NCI-H1092 treated with DMSO at 0.1 percent for 48 hours (cell line): ENCODE measurements at regions not wholly inside any gene's neighbourhood (a gene's known extent, or its start where the extent isn't known, plus 50 kb on each side); places are given as distances from the start of the nearest gene placed in this dataset.

Experiments used
- DNase-seq: peaks from one replicate; lab custom pipeline; 2025; lab: John Stamatoyannopoulos, UW

DNA sequence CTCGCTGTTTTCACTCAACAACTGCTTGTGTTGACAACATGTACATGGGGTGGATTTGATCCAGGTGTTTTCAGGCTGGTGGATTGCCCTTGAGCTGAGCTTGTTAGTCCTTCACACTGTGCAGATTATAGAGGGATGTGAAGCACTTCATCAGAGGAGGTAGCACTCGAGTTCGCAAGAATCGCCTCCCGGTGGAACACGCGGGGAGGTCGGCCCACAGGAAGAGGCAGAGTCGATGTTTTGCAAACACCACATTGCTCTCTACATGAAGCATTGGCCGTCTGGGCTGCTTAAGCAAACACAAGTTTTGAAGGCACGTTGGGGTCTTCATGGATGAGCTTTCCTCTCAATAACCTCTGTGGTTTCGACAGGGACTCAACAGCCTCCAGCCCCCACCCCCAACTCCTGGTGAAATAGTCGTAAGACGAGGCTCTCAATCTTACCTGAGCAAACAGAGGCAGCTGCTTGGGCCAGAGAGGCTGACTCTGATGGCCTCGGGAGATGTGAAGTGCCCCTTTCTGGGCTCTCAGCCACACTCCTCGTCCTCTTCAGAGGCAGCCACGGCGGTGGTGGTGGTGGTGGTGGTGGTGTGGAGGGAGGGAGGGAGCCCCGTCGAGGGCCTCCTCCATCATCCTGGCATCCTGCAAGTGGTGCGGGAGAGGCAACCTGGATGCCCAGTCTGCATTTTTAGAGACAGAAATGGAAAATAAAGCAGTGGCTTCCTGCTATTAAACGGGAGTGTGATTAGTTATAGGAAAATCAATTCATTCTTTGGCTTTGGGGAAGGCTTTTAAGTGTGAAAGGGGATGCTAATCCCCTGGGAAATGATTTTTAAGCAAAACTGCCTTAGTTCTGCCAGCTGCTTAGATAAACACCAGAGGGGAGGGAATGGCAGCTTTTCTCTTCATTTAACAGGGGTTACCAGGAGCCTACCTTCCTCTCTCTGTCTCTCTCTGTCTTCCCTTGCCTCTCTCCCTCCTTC is 552.5 kb upstream of the EEF2KMT start:
- DNase-seq, result peak; percentile 98

DNA sequence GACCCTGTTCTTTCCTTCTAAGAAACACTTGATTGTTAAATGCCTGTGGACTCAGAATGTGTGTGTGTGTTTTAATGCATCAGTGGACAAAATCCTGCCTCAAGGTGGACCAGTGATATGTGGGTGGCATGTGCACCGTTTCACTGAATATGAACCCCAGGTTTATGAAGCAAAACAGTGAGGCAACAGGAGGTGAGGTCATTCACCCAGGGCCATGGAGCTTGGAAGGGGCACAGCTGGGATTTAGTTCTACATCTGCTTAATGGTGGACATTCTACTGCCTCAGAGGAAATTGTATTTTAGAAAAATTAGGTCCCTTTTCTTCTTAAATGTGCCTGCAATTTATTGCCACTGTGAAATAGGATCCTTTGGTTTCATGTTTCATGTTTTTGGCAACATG is 549.5 kb upstream of the EEF2KMT start:
- no peak for DNase-seq

DNA sequence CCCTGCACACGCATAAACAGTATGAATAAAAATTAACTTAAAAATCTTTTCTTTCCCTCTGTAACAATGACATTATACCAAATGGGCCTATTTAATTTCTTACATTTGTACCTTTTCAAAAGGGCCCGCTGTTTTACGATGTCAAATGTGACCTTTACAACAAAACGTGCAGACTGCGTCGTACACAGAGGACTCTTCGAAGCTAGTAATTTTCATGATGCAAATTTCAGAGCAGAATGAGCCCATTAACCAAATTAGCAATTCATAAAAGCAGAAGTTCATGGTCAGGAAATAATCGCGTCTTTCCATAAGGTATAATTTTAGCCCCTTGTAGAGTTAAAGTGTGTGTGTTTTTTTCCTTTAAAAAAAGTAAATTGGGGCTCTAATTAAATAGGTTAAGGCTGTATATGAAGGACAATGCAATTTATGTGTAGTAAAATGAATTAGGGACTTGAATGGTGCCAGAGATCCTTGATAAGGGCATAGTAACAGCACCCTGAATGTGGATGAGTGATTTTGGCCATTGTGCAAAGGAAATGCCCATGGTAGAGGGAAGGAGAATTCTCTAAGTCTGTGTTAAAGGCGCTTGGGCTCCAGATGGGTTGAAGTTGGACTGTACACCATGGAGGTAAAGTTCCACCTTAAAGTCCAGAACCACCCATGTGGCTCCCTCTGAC is 546.4 kb upstream of the EEF2KMT start:
- DNase-seq, result no peak

DNA sequence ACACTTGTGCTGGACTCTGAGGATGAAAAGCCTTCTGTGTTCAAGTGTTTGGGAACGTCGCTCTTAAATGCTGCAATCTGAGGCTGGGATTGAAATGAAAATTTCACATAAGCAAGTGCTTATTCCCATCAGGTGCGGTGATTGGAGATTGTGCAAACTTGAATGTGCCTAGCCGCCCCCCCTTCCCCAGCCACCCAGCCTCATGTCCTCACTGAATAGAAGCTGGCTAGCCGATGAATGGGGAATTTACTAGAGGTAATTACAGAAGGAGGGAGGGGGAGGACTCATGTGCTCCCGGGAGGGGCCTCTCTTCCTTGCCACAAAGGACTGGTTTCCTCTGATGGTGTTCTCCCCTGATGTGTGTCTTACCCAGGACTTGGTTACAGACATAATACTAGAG is 544.8 kb upstream of the EEF2KMT start:
- peak; percentile 32 for DNase-seq

- peak; percentile 32 for DNase-seq
These were observed 544.4 kb upstream of the EEF2KMT start for GRCh38 chr16:5642011-5642410.

GRCh38 chr16:5640883-5641282 is 543.3 kb upstream of the EEF2KMT start:
- no peak for DNase-seq

- no peak for DNase-seq
These were observed 541.9 kb upstream of the EEF2KMT start for GRCh38 chr16:5639531-5639930.

- DNase-seq, result no peak
These were observed 537.7 kb upstream of the EEF2KMT start for GRCh38 chr16:5635331-5635730.

- DNase-seq, result no peak
These were observed 537.1 kb upstream of the EEF2KMT start for GRCh38 chr16:5634666-5635180.

DNA sequence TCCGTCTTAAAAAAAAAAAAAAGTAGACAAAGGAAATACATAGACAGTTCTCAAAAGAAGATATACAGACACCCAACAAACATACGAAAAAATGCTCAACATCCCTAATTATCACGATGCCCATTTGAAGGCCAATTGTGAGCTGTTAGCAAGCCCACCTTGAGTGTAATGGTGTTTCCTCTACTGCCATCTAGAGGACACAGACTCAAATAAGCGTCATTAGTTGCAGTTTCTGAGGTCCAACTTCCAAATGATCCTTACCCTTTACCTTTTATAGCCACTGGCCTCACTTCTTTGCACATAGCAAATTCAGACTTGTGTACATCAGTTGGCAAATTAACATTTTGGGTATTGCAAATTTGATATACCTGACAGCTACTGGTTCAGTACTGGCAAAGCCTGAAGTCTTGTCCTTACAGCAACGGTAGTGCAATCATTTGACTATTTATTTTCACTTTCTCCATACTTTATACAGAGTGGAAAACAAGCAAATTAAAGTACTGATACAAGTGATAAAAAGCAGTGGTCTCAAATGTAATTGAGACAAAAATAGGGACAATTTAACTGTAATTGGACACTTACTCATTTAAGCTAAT is 536.3 kb upstream of the EEF2KMT start:
- peak; percentile 58 for DNase-seq

DNA sequence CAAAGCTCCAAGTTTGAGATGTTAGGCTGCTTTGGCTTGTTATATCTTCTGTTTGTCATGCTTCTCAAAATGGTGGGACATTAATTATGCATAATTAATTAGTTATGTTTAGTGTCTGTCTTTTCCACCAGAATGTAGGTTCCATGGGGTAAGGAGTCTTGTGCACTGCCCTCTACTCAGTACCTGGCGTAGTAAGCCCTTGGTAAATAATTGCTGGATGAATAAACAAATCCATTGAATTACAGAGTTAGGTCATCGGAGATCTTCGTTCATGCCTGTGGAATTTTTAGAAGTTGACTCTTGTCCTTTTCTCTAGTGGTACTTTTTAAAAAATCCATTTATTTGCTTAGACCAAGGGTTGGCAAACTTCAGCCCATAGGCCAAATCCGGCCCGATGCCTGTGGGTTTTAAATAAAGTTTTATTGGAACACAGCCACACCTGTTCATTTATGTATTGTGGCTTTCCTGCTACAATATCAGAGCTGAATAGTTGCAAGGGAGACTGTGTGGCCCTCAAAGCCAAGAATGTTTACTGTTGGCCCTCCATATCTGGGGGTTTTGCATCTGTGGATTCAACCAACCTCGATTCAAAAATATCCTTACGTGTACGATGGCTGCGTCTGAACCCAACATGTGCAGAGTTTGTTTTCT is 524.8 kb upstream of the EEF2KMT start:
- DNase-seq, result no peak

DNA sequence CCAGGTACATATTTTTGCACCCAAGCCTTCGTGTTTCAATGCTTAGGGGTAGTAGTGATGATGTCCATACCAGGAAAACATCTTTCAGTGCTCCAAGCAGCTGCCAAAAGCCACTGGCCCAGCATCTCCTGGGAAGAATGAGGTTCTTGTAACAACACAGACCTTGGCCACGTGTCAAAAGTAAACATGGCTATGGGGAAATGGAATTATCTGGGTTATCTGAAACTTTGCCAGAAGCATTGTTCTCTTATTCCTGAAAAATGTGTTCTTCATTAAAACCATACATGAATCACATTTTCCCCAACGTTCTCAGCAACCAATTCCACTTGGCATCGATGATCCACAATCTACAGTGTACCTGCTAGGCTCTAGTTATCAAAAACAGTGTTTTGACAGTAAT is 524.2 kb upstream of the EEF2KMT start:
- DNase-seq, result no peak

GRCh38 chr16:5619304-5619703 is 521.7 kb upstream of the EEF2KMT start:
- no peak for DNase-seq

- DNase-seq, result no peak
These were observed 519.2 kb upstream of the EEF2KMT start for GRCh38 chr16:5616841-5617240.

GRCh38 chr16:5615868-5616642 is 518.5 kb upstream of the EEF2KMT start:
- peak; percentile 59 for DNase-seq

DNA sequence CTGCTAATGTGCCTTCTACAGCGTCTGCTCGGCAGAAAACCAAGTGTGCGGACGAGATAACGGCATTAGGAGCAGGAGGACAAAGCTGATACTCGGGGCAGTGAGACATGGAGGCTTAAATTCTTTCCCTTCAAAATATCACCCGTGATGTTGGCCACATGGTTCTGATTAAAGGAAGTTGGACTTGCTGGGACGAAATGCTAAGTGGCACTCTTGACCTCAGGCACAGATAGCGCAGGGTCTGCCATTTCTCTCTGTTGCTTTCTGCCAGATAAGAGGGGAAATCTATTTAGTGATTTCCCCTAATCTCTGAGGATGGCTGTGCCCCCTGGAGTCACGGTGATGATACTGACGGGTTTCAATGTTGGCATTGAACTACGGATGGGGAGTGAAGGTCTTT is 509.6 kb upstream of the EEF2KMT start:
- DNase-seq, result no peak

- DNase-seq, result no peak
These were observed 507.8 kb upstream of the EEF2KMT start for GRCh38 chr16:5605404-5605803.

DNA sequence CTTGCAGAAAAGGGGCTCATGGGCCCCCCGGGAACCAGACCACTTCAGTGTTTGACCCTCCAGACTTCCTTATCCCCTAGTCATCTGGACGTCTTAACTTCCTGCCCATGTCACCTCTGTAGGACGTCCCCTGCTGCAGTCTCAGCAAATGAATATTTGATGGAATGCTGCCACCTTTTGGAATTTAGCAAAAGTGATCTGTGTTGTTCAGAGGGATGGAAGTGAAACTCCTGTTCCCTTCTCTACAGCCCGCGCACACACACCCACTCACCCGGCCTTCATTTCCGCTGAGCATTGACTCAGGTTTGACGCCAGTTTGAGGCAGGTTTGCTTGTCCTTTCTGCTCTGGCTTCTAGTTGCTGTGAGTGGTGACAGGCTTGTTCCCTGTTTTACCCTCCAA is 507.2 kb upstream of the EEF2KMT start:
- no peak for DNase-seq

- DNase-seq, result no peak
These were observed 506.2 kb upstream of the EEF2KMT start for GRCh38 chr16:5603836-5604235.

GRCh38 chr16:5601957-5602356 is 504.4 kb upstream of the EEF2KMT start:
- DNase-seq, result no peak

GRCh38 chr16:5598793-5599192 is 501.2 kb upstream of the EEF2KMT start:
- no peak for DNase-seq
